Stomach (tissue), 8 donors: ENCODE measurements at regions not wholly inside any gene's neighbourhood (a gene's known extent, or its start where the extent isn't known, plus 50 kb on each side); places are given as distances from the start of the nearest gene placed in this dataset.

Source experiments
- DNase-seq, 2 donors: peaks; one replicate each; pipeline versions ENCODE4 v3.0.0 to v3.0.0-alpha.2; 2013 to 2019
- H3K27ac ChIP-seq, 5 donors: fragments of 200-600 bp in 4 of 5; sonication (generic) in 4 of 5; one replicate each; pipeline ENCODE4 v1.5.1; 2013 to 2019; ENCODE audit warnings: mild to moderate bottlenecking in 1 of 5, moderate library complexity in 1 of 5
- H3K27me3 ChIP-seq, 3 donors: fragments of 200-600 bp; sonication (generic); one replicate each; pipeline ENCODE4 v1.5.1; 2017 to 2019; ENCODE audit warnings: mixed run types in 1 of 3
- H3K36me3 ChIP-seq, 4 donors: fragments of 200-600 bp; sonication (generic); 1 replicate in 3 of 4; 2 replicates in 1 of 4; pipeline ENCODE4 v1.5.1; 2016 to 2019
- H3K4me1 ChIP-seq, 4 donors: fragments of 200-600 bp; sonication (generic); one replicate each; pipeline ENCODE4 v1.5.1; 2016 to 2019
- H3K4me3 ChIP-seq, 4 donors: fragments of 200-600 bp; sonication (generic) in 3 of 4; one replicate each; pipeline ENCODE4 v1.5.1; 2016 to 2019; ENCODE audit warnings: mild to moderate bottlenecking in 1 of 4
- H3K9me3 ChIP-seq, 4 donors: fragments of 200-600 bp; sonication (generic); one replicate each; pipeline ENCODE4 v1.5.1; 2016 to 2019
- CTCF ChIP-seq, 7 experiments: fragments of 450-650 bp in 4 of 7; fragments of 200-600 bp in 3 of 7; sonication (generic) in 3 of 7; IDR thresholded peaks; one replicate each; pipeline ENCODE4 v1.5.1; 2016 to 2019; ENCODE audit warnings: antibody characterized with exemption in 7 of 7, control low read depth in 2 of 7, mild to moderate bottlenecking in 1 of 7
- EP300 ChIP-seq: sonication (generic); formaldehyde crosslinking; IDR thresholded peaks from one replicate; pipeline ENCODE4 v1.6.1; 2017; ENCODE audit warnings: antibody characterized with exemption
- POLR2A ChIP-seq, 4 donors: fragments of 450-650 bp; IDR thresholded peaks; one replicate each; pipeline ENCODE4 v1.6.1; 2016; ENCODE audit warnings: antibody characterized with exemption in 4 of 4, control low read depth in 2 of 4, mild to moderate bottlenecking in 1 of 4, moderate library complexity in 1 of 4
- POLR2AphosphoS5 ChIP-seq, 3 donors: sonication (generic); formaldehyde crosslinking; IDR thresholded peaks; one replicate each; pipeline ENCODE4 v1.6.1; 2016; ENCODE audit warnings: antibody characterized with exemption in 3 of 3
- WGBS, 5 donors: extraction: QIAGEN DNeasy Blood & Tissue Kit in 3 of 5; methylation state at CpG; one replicate each; pipeline versions ENCODE4 v1.1.5 to v1.1.7; 2013 to 2018; 5-methylcytosine and 5-hydroxymethylcytosine counted together
- intact Hi-C: fragments of 100-400 bp; cut with DNase I; formaldehyde crosslinking; loops from one replicate; pipeline ENCODE4 v1.15.1; 2023; ENCODE audit warnings: low total_unique reads
- donor health status: healthy with polysubstance abuse.
- donor health status: Bipolar disorder and iron deficiency.
- donor health status: healthy.

- no peak for DNase-seq
- H3K9me3 ChIP-seq: peaks cover 0 to 8% (median 0%) of the 10 kb centered on the region in 4 donors
- H3K27ac ChIP-seq: no peak overlapping the region
- WGBS, 5 donors: 25 to 44% (median 30%) methylated on average over 2 of the region's 2 CpGs
- no peaks in the 10 kb centered on the region for H3K27me3 ChIP-seq
- no peak overlapping the region for H3K4me3 ChIP-seq
- H3K4me1 ChIP-seq: no peaks in the 10 kb centered on the region
- no peaks in the 10 kb centered on the region for H3K36me3 ChIP-seq
- intact Hi-C loops: no loop called here
- TF ChIP-seq CTCF (IDR thresholded peaks at IDR 0.05) (no peak), EP300 (no peak), POLR2AphosphoS5 (IDR thresholded peaks at IDR 0.05) (no peak), POLR2A (IDR thresholded peaks at IDR 0.05) (no peak)
These were observed 652.5 kb downstream of the AMY1C start for GRCh38 chr1:104402178-104402577.

GRCh38 chr1:104403883-104404282 is 654.2 kb downstream of the AMY1C start:
- Histone ChIP-seq H3K4me3 (no peak overlapping the region), H3K36me3 (no peaks in the 10 kb centered on the region), H3K27me3 (no peaks in the 10 kb centered on the region), H3K4me1 (no peaks in the 10 kb centered on the region), H3K9me3 (peaks cover 0 to 10% (median 5%) of the 10 kb centered on the region in 4 donors), H3K27ac (no peak overlapping the region)
- intact Hi-C loops: no loop called here
- no peak for TF ChIP-seq CTCF (IDR thresholded peaks at IDR 0.05)
- no peak for DNase-seq
- WGBS, 5 donors: 73 to 88% (median 83%) methylated on average over 1 of the region's 1 CpG

GRCh38 chr1:104406728-104407127 is 657.0 kb downstream of the AMY1C start:
- 48 to 67% (median 57%) methylated on average over 2 of the region's 2 CpGs for WGBS, 5 donors
- H3K27me3 ChIP-seq: no peaks in the 10 kb centered on the region
- no peak for TF ChIP-seq CTCF (IDR thresholded peaks at IDR 0.05)
- peaks cover 0 to 10% (median 5%) of the 10 kb centered on the region in 4 donors for H3K9me3 ChIP-seq
- intact Hi-C loops: no loop called here
- H3K4me3 ChIP-seq: no peak overlapping the region
- peak in 1 of 2 donors; percentile 1 for DNase-seq
- no peaks in the 10 kb centered on the region for H3K36me3 ChIP-seq
- no peaks in the 10 kb centered on the region for H3K4me1 ChIP-seq
- H3K27ac ChIP-seq: no peak overlapping the region

GRCh38 chr1:104408268-104408667 is 658.6 kb downstream of the AMY1C start:
- H3K27me3 ChIP-seq: no peaks in the 10 kb centered on the region
- WGBS, 5 donors: 73 to 80% (median 78%) methylated on average over 4 to 8 of the region's 8 CpGs
- H3K4me1 ChIP-seq: no peaks in the 10 kb centered on the region
- H3K27ac ChIP-seq: no peak overlapping the region
- no peaks in the 10 kb centered on the region for H3K36me3 ChIP-seq
- no peak for DNase-seq
- no peak for TF ChIP-seq POLR2AphosphoS5 (IDR thresholded peaks at IDR 0.05)
- no peak for TF ChIP-seq EP300
- TF ChIP-seq CTCF (IDR thresholded peaks at IDR 0.05): no peak
- TF ChIP-seq POLR2A (IDR thresholded peaks at IDR 0.05): no peak
- H3K4me3 ChIP-seq: no peak overlapping the region
- H3K9me3 ChIP-seq: peaks cover 0 to 10% (median 5%) of the 10 kb centered on the region in 4 donors
- intact Hi-C loops: no loop called here

DNA sequence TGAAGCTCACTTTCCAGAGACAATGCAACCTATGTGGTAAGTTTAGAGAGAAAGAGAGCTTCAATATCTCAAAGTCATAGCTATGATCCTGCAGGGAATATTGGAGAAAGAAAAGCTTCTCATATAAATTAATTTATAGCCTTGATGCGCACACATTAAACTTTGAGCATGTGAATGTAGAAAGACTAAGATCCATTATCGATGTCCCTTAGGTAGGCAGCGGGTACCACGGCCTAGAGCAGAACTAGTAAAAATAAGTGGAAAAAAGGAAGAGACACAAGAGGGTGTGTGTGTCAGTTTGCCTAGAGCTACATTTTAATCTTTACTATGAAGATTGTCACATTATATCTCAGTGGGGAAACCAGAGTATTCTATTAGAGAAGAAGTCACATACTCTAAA is 685.6 kb downstream of the AMY1C start:
- Histone ChIP-seq H3K4me3 (no peak overlapping the region), H3K27ac (no peak overlapping the region), H3K36me3 (no peaks in the 10 kb centered on the region), H3K9me3 (peaks cover 0 to 3% (median 1%) of the 10 kb centered on the region in 4 donors), H3K4me1 (no peaks in the 10 kb centered on the region), H3K27me3 (no peaks in the 10 kb centered on the region)
- no peak for TF ChIP-seq CTCF (IDR thresholded peaks at IDR 0.05)
- TF ChIP-seq EP300: no peak
- no peak for TF ChIP-seq POLR2A (IDR thresholded peaks at IDR 0.05)
- no peak for TF ChIP-seq POLR2AphosphoS5 (IDR thresholded peaks at IDR 0.05)
- intact Hi-C loops: no loop called here
- no peak for DNase-seq
- 72 to 89% (median 83%) methylated on average over 4 of the region's 4 CpGs for WGBS, 5 donors
